HG03097 (cell line): ENCODE measurements at regions not wholly inside any gene's neighbourhood (a gene's known extent, or its start where the extent isn't known, plus 50 kb on each side); places are given as distances from the start of the nearest gene placed in this dataset.
"Not testable (repeated sequence)": the region's sequence is repeated elsewhere in the genome, so short reads cannot be mapped to it uniquely, and the experiment has no call there.

ENCODE experiments used
- ATAC-seq: cut with Tn5 transposase; IDR thresholded peaks from one replicate; pipeline ENCODE4 v1.9.1; 2021; ENCODE audit not compliant: unreplicated experiment, low FRiP score

- ATAC-seq, result no peak
Observed at GRCh38 chr15:39250460-39251186, 330.3 kb upstream of the THBS1 start.

- ATAC-seq, result no peak
Observed at GRCh38 chr15:39251413-39252133, 329.3 kb upstream of the THBS1 start.

- ATAC-seq, result no peak
Observed at GRCh38 chr15:39252134-39252470, 328.8 kb upstream of the THBS1 start.

GRCh38 chr15:39253552-39253951 is 327.3 kb upstream of the THBS1 start:
- ATAC-seq, result no peak

- no peak for ATAC-seq
Observed at GRCh38 chr15:39254181-39254580, 326.7 kb upstream of the THBS1 start.

GRCh38 chr15:39255760-39256159 is 325.1 kb upstream of the THBS1 start:
- ATAC-seq, result no peak

- ATAC-seq, result no peak
Observed at GRCh38 chr15:39260391-39260790, 320.5 kb upstream of the THBS1 start.

- ATAC-seq, result no peak
Observed at GRCh38 chr15:39260791-39261190, 320.1 kb upstream of the THBS1 start.

- ATAC-seq, result not testable (repeated sequence)
Observed at GRCh38 chr15:39261397-39262183, 319.3 kb upstream of the THBS1 start.

- ATAC-seq, result not testable (repeated sequence)
Observed at GRCh38 chr15:39262995-39263772, 317.7 kb upstream of the THBS1 start.

GRCh38 chr15:39265261-39265660 is 315.6 kb upstream of the THBS1 start:
- no peak for ATAC-seq

GRCh38 chr15:39266890-39267289 is 314.0 kb upstream of the THBS1 start:
- no peak for ATAC-seq

GRCh38 chr15:39267685-39268084 is 313.2 kb upstream of the THBS1 start:
- ATAC-seq, result no peak

- no peak for ATAC-seq
Observed at GRCh38 chr15:39269352-39269751, 311.5 kb upstream of the THBS1 start.

- ATAC-seq, result no peak
Observed at GRCh38 chr15:39269821-39270220, 311.1 kb upstream of the THBS1 start.

- no peak for ATAC-seq
Observed at GRCh38 chr15:39270221-39270855, 310.5 kb upstream of the THBS1 start.

GRCh38 chr15:39270934-39271333 is 309.9 kb upstream of the THBS1 start:
- no peak for ATAC-seq

GRCh38 chr15:39272901-39273300 is 308.0 kb upstream of the THBS1 start:
- no peak for ATAC-seq

GRCh38 chr15:39273717-39274411 is 307.0 kb upstream of the THBS1 start:
- ATAC-seq, result no peak

GRCh38 chr15:39275066-39275465 is 305.8 kb upstream of the THBS1 start:
- ATAC-seq, result no peak
